GM06990 (cell line): ENCODE measurements at regions not wholly inside any gene's neighbourhood (a gene's known extent, or its start where the extent isn't known, plus 50 kb on each side); places are given as distances from the start of the nearest gene placed in this dataset.

Source experiments
- DNase-seq: peaks from one replicate; pipeline ENCODE4 v3.0.0-alpha.2; 2011; ENCODE audit not compliant: insufficient read length; ENCODE audit errors: extremely low read depth
- H3K27me3 ChIP-seq: replicated peaks from 2 replicates; pipeline ENCODE4 v1.6.0; 2011; ENCODE audit warnings: low read length; ENCODE audit not compliant: control insufficient read depth, insufficient read depth
- H3K36me3 ChIP-seq: 2 replicates; pipeline ENCODE4 v1.5.1; 2011; ENCODE audit warnings: low read length; ENCODE audit not compliant: control insufficient read depth, insufficient read depth
- H3K4me3 ChIP-seq: replicated peaks from 2 replicates; pipeline ENCODE4 v1.5.1; 2011; ENCODE audit warnings: low read depth, mild to moderate bottlenecking, control low read depth, low read length
- TF ChIP-seq, protein P1 (sequence below): IDR thresholded peaks from 2 replicates; pipeline ENCODE4 v1.5.1; 2011; ENCODE audit warnings: low read length, control low read depth, mild to moderate bottlenecking, inconsistent platforms; ENCODE audit not compliant: insufficient read depth, poor library complexity, severe bottlenecking

DNA sequence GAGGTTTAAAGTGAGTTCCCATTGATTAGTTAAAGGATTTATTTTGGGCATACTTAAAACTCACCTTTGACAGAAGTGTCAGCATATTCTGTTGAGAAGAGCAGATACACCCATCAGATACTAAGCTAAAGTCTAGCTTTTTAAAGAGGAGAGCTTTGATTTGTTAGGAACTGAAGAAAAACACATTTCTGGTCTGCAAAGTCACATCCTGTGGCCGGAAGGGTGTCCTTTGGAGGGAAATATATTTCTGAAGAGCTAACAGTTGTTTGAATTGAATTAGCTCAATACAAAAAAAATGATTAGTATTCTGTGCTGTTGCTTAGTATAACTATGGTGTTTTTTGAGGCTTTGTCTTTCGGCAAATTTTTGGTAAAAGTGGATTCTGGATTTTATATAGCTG is 302.7 kb downstream of the RFPL4B start:
- no peak for DNase-seq
- H3K36me3 ChIP-seq = no peaks in the 10 kb centered on the region
- H3K4me3 ChIP-seq = no peak overlapping the region
- H3K27me3 ChIP-seq = no peaks in the 10 kb centered on the region
- TF ChIP-seq, protein P1, sequence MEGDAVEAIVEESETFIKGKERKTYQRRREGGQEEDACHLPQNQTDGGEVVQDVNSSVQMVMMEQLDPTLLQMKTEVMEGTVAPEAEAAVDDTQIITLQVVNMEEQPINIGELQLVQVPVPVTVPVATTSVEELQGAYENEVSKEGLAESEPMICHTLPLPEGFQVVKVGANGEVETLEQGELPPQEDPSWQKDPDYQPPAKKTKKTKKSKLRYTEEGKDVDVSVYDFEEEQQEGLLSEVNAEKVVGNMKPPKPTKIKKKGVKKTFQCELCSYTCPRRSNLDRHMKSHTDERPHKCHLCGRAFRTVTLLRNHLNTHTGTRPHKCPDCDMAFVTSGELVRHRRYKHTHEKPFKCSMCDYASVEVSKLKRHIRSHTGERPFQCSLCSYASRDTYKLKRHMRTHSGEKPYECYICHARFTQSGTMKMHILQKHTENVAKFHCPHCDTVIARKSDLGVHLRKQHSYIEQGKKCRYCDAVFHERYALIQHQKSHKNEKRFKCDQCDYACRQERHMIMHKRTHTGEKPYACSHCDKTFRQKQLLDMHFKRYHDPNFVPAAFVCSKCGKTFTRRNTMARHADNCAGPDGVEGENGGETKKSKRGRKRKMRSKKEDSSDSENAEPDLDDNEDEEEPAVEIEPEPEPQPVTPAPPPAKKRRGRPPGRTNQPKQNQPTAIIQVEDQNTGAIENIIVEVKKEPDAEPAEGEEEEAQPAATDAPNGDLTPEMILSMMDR = no peak

DNA sequence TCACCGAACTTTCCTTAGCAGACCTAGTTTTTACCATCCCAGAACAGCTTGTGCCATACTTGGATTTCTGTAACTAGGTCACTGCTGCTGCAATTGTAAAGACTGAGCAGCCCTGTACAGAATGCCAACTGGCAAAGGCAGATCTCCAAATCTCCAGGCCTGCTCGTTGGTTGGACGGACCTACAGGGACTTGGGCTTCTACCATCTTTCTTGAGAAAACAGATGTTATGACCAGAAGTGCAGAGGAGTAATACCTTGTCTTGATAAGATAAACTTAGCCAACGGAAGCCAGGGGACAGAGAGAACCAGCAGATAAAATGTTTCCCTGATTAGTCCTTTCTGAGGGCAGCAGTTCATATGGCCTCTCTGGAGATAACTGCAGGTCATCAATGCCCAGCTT is 304.1 kb downstream of the RFPL4B start:
- TF ChIP-seq, protein P1 = no peak
- DNase-seq = no peak
- Histone ChIP-seq H3K36me3 (no peaks in the 10 kb centered on the region), H3K4me3 (no peak overlapping the region), H3K27me3 (no peaks in the 10 kb centered on the region)

DNA sequence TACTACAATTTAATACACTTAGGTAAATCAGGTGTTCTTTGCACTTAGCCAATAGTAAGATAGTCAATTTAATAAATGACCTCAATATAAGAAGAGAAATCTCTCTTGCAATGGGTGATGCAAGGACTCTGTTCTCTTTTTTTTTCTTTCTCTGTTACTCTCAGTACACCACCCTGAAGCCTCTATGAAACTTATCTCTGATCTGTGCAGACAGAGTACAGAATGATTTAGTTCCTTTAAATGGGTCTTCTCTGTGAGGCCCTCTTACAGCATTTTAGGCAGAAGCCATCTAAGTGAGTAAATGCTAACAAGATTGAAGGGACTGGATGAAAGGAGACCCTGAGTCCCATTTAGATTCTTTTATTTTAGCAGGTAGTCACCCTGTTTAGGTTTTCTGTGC is 312.8 kb downstream of the RFPL4B start:
- no peak overlapping the region for H3K4me3 ChIP-seq
- no peaks in the 10 kb centered on the region for H3K27me3 ChIP-seq
- TF ChIP-seq, protein P1 = no peak
- H3K36me3 ChIP-seq = no peaks in the 10 kb centered on the region
- DNase-seq = no peak

DNA sequence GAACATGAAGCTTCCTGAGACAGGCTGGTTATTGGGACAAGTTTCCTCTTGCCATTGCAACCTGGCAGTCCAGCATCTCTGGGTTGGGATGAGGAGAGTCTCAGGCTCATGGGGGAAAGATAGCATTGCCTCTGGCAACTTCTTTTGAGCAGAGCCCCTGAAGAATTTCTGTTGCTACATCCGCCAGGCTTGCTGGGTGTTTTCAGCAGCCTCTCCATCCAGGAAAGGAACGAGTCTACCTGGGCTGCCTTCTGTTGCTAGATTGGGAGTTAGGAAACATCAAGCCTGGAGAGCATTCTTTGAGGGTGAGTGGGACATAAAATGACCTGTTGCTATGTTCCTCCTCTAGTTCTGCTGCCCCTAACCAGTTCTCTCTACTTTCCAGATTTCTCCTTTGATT is 313.5 kb downstream of the RFPL4B start:
- Histone ChIP-seq H3K27me3 (no peaks in the 10 kb centered on the region), H3K4me3 (no peak overlapping the region), H3K36me3 (no peaks in the 10 kb centered on the region)
- no peak for DNase-seq
- TF ChIP-seq, protein P1 = no peak

DNA sequence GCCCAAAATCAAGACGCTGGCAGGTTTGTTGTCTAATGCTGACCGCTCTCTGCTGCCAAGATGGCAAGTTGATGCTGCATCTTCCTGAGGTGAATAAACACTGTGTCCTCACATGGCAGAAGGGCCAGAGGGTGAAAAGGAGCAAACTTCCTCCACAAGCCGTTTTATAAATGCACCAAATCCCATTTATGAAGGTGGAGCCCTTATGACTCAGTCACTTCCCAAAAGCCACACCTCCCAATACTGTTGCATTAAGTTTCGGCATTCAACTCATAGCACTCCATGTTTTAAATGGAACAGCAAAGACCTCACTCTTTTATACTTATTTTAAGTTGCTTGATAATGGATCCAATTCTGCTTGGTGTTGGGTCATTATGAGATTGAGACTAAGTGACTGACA is 316.6 kb downstream of the RFPL4B start:
- DNase-seq = no peak
- Histone ChIP-seq H3K4me3 (no peak overlapping the region), H3K27me3 (no peaks in the 10 kb centered on the region), H3K36me3 (no peaks in the 10 kb centered on the region)
- TF ChIP-seq, protein P1 = no peak

DNA sequence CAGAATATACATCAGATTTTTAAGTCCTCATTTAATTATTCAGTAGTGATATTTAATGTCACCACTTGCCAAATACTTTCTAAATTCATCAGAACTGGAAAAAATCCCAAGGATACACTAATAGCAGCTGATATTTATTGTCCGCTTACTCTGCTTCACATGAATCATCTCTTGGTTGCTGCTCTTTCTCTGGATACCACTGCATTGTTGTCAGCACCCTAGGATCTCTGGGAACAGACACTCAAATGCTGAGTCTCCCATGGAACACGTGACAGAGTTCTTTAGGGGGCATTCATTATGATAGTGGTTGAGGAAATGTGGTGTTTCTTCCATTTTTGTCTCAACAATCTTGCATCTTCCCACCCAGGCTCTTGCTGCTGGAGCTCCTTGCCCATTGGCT is 318.0 kb downstream of the RFPL4B start:
- Histone ChIP-seq H3K4me3 (no peak overlapping the region), H3K36me3 (no peaks in the 10 kb centered on the region), H3K27me3 (no peaks in the 10 kb centered on the region)
- TF ChIP-seq, protein P1 = no peak
- DNase-seq = no peak
